ENCODE measurements at regions not wholly inside any gene's neighbourhood (a gene's known extent, or its start where the extent isn't known, plus 50 kb on each side); places are given as distances from the start of the nearest gene placed in this dataset.
"Not testable (repeated sequence)": the region's sequence is repeated elsewhere in the genome, so short reads cannot be mapped to it uniquely, and the experiment has no call there.

GRCh38 chr9:13443346-13444244 lies 164.1 kb upstream of the MPDZ start:
- DNase-seq (ENCODE audit: low read depth), result no peak

GRCh38 chr9:13439685-13440476 lies 160.4 kb upstream of the MPDZ start:
- no peak for DNase-seq (ENCODE audit: low read depth)

- DNase-seq (ENCODE audit: low read depth), result no peak
Observed at GRCh38 chr9:13437866-13438265, 158.4 kb upstream of the MPDZ start.

GRCh38 chr9:13436591-13436990 lies 157.1 kb upstream of the MPDZ start:
- DNase-seq (ENCODE audit: low read depth), result peak; percentile 27

GRCh38 chr9:13433453-13433852 lies 154.0 kb upstream of the MPDZ start:
- not testable (repeated sequence) for DNase-seq (ENCODE audit: low read depth)

- DNase-seq (ENCODE audit: low read depth), result no peak
Observed at GRCh38 chr9:13432904-13433303, 153.4 kb upstream of the MPDZ start.

GRCh38 chr9:13431692-13432091 lies 152.2 kb upstream of the MPDZ start:
- no peak for DNase-seq (ENCODE audit: low read depth)

GRCh38 chr9:13431222-13431536 lies 151.7 kb upstream of the MPDZ start:
- no peak for DNase-seq (ENCODE audit: low read depth)

GRCh38 chr9:13430368-13431221 lies 151.1 kb upstream of the MPDZ start:
- DNase-seq (ENCODE audit: low read depth), result no peak

GRCh38 chr9:13429301-13430190 lies 150.1 kb upstream of the MPDZ start:
- DNase-seq (ENCODE audit: low read depth), result no peak

- no peak for DNase-seq (ENCODE audit: low read depth)
Observed at GRCh38 chr9:13428766-13429165, 149.3 kb upstream of the MPDZ start.

GRCh38 chr9:13427587-13427986 lies 148.1 kb upstream of the MPDZ start:
- peak; percentile 30 for DNase-seq (ENCODE audit: low read depth)

- no peak for DNase-seq (ENCODE audit: low read depth)
Observed at GRCh38 chr9:13426606-13427005, 147.1 kb upstream of the MPDZ start.

- DNase-seq (ENCODE audit: low read depth), result no peak
Observed at GRCh38 chr9:13424872-13425271, 145.4 kb upstream of the MPDZ start.

GRCh38 chr9:13424204-13424603 lies 144.7 kb upstream of the MPDZ start:
- DNase-seq (ENCODE audit: low read depth), result no peak

- DNase-seq (ENCODE audit: low read depth), result no peak
Observed at GRCh38 chr9:13414349-13414748, 134.9 kb upstream of the MPDZ start.

GRCh38 chr9:13412331-13412730 lies 132.8 kb upstream of the MPDZ start:
- DNase-seq (ENCODE audit: low read depth), result no peak

GRCh38 chr9:13411791-13412190 lies 132.3 kb upstream of the MPDZ start:
- DNase-seq (ENCODE audit: low read depth), result no peak

- peak; percentile 16 for DNase-seq (ENCODE audit: low read depth)
Observed at GRCh38 chr9:13410566-13411031, 131.1 kb upstream of the MPDZ start.

- no peak for DNase-seq (ENCODE audit: low read depth)
Observed at GRCh38 chr9:13397661-13398060, 118.2 kb upstream of the MPDZ start.

GRCh38 chr9:13397220-13397619 lies 117.7 kb upstream of the MPDZ start:
- no peak for DNase-seq (ENCODE audit: low read depth)

Measured in stromal cell of bone marrow (primary cell).